HEK293 (cell line): ENCODE measurements at regions not wholly inside any gene's neighbourhood (a gene's known extent, or its start where the extent isn't known, plus 50 kb on each side); places are given as distances from the start of the nearest gene placed in this dataset.

Experiments
- CTCF ChIA-PET: fragments of 350-600 bp; formaldehyde crosslinking; extraction: SDS; loops from one replicate; lab custom pipeline; 2021; ENCODE audit warnings: antibody characterized with exemption; lab: Yijun Ruan, JAX
- POLR2A ChIA-PET: fragments of 300-600 bp; formaldehyde crosslinking; extraction: SDS; loops from one replicate; lab custom pipeline; 2020; ENCODE audit warnings: antibody characterized with exemption, inconsistent platforms; lab: Yijun Ruan, JAX
- H3K27ac ChIP-seq: fragments of 200-500 bp; sonication (Bioruptor generic); 2 replicates; pipeline ENCODE4 v1.5.1; 2014; ENCODE audit warnings: low read depth, low read length, control low read depth, inconsistent platforms; ENCODE audit errors: extremely low read depth
- H3K36me3 ChIP-seq, 2 experiments: fragments of 200-500 bp in 1 of 2; sonication (Bioruptor generic) in 1 of 2; 1 replicate in 1 of 2; 2 replicates in 1 of 2; pipeline ENCODE4 v1.5.1; 2014 to 2017; ENCODE audit warnings: inconsistent platforms in 2 of 2, low read length in 2 of 2; ENCODE audit not compliant: control insufficient read depth in 2 of 2, insufficient read depth in 1 of 2
- H3K4me1 ChIP-seq: fragments of 200-500 bp; sonication (Bioruptor generic); 2 replicates; pipeline ENCODE4 v1.5.1; 2014; ENCODE audit warnings: mild to moderate bottlenecking, low read length, inconsistent platforms; ENCODE audit not compliant: control insufficient read depth, insufficient read depth
- H3K4me3 ChIP-seq: 2 replicates; pipeline ENCODE4 v1.5.1; 2011; ENCODE audit warnings: low read depth, mild to moderate bottlenecking, control low read depth, low read length, moderate library complexity
- H3K9me3 ChIP-seq: fragments of 200-500 bp; sonication (Bioruptor generic); 2 replicates; pipeline ENCODE4 v1.5.1; 2014; ENCODE audit warnings: low read depth, low read length, inconsistent platforms; ENCODE audit not compliant: control insufficient read depth, insufficient read depth
- ZNF341 ChIP-seq: fragments of 450-650 bp; formaldehyde crosslinking; IDR thresholded peaks from 2 replicates; pipeline ENCODE4; 2016; ENCODE audit warnings: low read depth, missing biosample characterization, missing genetic modification characterization
- ZNF600 ChIP-seq: fragments of 450-650 bp; formaldehyde crosslinking; IDR thresholded peaks from 2 replicates; pipeline ENCODE4 v1.5.1; 2016; ENCODE audit warnings: missing biosample characterization, missing genetic modification characterization

DNA sequence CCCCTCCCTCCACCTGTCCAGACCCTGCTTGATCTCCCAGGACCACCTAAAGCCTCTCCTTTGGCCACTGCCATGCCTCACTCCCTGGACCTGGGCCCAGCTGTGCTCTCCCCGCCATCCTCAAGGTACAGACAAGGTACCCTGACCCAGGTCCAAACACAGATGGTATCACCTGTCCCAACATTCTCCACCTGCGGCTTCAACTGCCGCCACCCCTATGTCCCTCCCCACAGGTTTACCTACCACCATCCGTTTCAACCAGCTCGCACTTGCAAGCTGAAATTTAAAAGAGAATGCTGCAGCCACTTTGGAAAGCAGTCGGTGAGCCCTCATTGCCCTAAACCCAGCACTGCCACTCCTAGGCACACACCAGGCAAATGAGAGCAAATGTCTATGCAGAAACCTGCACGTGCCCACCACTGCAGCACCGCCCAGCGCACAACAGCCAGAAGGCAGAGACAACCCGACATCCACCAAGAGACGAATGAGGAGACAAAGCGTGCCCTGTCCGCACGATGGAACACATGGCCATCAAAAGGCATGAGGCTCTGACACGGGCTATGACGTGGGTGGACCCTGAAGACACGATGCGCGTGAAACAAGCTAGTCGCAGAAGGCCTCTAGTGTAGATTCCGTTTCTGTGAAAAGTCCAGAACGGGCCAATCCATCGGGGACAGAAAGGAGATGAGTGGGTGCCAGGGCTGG is 71.0 kb downstream of the RFLNA start:
- TF ChIP-seq ZNF600 (tag by site-specific recombination) = peak; percentile 44; the same call in 1 of the 2 replicates
- TF ChIP-seq ZNF341 (tag by site-specific recombination) = no peak
- peaks cover 0 to 28% of the 10 kb centered on the region in 2 experiments; a peak in 1 of 3 replicates for H3K36me3 ChIP-seq
- H3K4me1 ChIP-seq = no peaks in the 10 kb centered on the region
- ChIA-PET POLR2A (no interaction called here), CTCF (no interaction called here)
- H3K4me3 ChIP-seq = no peak overlapping the region
- no peaks in the 10 kb centered on the region for H3K9me3 ChIP-seq
- no peak overlapping the region for H3K27ac ChIP-seq
